OCI-LY1 (cell line): ENCODE measurements at regions not wholly inside any gene's neighbourhood (a gene's known extent, or its start where the extent isn't known, plus 50 kb on each side); places are given as distances from the start of the nearest gene placed in this dataset.

Experiments used
- EZH2 ChIP-seq: fragments of 200-600 bp; sonication (generic), shearing (Covaris generic); IDR thresholded peaks from 2 replicates; pipeline ENCODE4 v1.8.0; 2017; ENCODE audit warnings: borderline replicate concordance, mixed run types, mild to moderate bottlenecking, antibody characterized with exemption, low read length, moderate library complexity, mixed read lengths
- TF ChIP-seq, protein P1 (sequence below): fragments of 200-600 bp; sonication (generic), shearing (Covaris generic); IDR thresholded peaks from 2 replicates; pipeline ENCODE4 v1.5.1; 2017; ENCODE audit warnings: mild to moderate bottlenecking, antibody characterized with exemption, low read length, moderate library complexity, mixed read lengths

DNA sequence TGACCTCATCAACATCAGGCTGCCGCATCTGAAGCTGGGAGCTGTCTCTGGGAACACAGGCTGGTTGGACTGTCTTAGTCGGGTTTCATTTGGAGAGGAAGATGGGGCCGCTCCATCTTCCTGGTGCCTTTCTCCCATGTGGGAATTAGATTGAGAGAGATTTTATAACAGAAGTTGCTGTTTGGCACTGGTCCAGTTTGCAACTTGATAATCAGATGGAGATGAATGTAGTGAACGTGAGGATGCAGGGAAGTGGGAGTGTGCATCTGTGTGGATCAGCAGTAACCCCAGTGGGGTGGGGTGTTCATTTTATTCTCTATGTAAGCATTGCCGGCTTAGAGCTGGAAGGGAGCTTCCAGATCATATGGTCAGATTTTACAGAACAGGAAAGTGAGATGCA, 250.9 kb downstream of the DCDC2C start:
- TF ChIP-seq, protein P1, sequence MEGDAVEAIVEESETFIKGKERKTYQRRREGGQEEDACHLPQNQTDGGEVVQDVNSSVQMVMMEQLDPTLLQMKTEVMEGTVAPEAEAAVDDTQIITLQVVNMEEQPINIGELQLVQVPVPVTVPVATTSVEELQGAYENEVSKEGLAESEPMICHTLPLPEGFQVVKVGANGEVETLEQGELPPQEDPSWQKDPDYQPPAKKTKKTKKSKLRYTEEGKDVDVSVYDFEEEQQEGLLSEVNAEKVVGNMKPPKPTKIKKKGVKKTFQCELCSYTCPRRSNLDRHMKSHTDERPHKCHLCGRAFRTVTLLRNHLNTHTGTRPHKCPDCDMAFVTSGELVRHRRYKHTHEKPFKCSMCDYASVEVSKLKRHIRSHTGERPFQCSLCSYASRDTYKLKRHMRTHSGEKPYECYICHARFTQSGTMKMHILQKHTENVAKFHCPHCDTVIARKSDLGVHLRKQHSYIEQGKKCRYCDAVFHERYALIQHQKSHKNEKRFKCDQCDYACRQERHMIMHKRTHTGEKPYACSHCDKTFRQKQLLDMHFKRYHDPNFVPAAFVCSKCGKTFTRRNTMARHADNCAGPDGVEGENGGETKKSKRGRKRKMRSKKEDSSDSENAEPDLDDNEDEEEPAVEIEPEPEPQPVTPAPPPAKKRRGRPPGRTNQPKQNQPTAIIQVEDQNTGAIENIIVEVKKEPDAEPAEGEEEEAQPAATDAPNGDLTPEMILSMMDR, result no peak
- no peak for TF ChIP-seq EZH2
